ENCODE measurements at regions not wholly inside any gene's neighbourhood (a gene's known extent, or its start where the extent isn't known, plus 50 kb on each side); places are given as distances from the start of the nearest gene placed in this dataset.

DNA sequence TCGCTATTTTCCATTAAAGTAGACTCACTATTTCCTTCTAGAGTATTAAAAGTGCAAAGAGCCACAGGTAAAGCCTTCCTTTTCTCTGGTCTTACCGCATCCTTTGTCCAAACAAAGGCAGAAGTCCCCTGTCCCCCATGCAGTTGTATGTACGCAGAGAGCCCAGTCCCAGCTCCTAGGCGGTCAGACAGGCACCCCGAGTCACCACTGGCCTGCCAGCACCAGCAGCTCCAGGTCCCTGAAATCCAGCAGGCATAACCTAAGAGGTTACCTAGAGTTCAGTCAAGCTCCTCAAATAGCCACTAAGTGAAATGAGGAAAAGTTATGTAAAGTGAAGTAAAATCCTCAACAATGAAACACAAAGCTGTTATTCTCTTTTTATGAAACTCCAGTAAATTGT, 60.4 kb upstream of the TWIST2 start:
- DNase-seq (no peak), ATAC-seq (ENCODE audit: low read depth) (no peak)
- ChIA-PET CTCF (interaction anchor here (1.0 to 1.3 kb wide), 2 partner anchors 9 to 417 kb away, joined by 3 read pairs; no protein-coding TSS in a partner anchor), POLR2A (no interaction called here)
- intact Hi-C loops (cut with micrococcal nuclease) = loop anchor here (5.0 to 10.0 kb wide), 3 partner anchors 530 to 1355 kb away; partner anchors contain the start of genes OTOS and RAMP1
- H3K27ac Mint-ChIP-seq = no peak overlapping the region
- H3K9me3 Mint-ChIP-seq = no peaks in the 10 kb centered on the region
- no peaks in the 10 kb centered on the region for H3K4me1 Mint-ChIP-seq
- H3K36me3 Mint-ChIP-seq (ENCODE audit: low read depth) = no peaks in the 10 kb centered on the region
- TF ChIP-seq, protein P1, sequence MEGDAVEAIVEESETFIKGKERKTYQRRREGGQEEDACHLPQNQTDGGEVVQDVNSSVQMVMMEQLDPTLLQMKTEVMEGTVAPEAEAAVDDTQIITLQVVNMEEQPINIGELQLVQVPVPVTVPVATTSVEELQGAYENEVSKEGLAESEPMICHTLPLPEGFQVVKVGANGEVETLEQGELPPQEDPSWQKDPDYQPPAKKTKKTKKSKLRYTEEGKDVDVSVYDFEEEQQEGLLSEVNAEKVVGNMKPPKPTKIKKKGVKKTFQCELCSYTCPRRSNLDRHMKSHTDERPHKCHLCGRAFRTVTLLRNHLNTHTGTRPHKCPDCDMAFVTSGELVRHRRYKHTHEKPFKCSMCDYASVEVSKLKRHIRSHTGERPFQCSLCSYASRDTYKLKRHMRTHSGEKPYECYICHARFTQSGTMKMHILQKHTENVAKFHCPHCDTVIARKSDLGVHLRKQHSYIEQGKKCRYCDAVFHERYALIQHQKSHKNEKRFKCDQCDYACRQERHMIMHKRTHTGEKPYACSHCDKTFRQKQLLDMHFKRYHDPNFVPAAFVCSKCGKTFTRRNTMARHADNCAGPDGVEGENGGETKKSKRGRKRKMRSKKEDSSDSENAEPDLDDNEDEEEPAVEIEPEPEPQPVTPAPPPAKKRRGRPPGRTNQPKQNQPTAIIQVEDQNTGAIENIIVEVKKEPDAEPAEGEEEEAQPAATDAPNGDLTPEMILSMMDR (IDR thresholded peaks at IDR 0.05) = no peak
- peaks cover 2% of the 10 kb centered on the region for H3K27me3 Mint-ChIP-seq
- no peak overlapping the region for H3K4me3 Mint-ChIP-seq

DNA sequence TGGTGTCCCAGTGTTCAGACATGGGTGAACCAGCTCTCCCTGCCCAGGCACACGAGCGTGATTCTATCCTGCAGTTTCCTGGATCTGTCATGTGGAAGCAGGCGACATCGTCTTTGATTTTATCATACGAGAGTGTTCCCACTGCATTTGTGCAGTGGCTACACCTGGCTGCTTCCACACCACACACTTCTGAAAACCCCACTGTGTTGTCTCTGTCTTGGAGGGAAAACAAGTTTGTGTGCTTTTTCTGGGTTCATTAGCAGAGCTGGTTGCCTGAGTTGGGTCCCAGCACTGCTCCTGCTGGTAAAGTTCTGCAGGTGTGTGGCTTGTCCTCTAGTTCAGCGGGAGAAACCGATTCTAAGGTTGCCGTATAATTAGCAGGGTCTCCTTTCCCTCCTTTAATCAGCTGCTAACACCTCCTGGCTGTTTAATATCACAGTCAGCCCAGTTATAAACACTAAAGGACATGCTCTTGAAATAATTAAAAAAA, 58.5 kb upstream of the TWIST2 start:
- ChIA-PET CTCF (no interaction called here), POLR2A (no interaction called here)
- intact Hi-C loops (cut with micrococcal nuclease) = loop anchor here (5.0 to 10.0 kb wide), 3 partner anchors 532 to 1353 kb away; partner anchors contain the start of genes OTOS and RAMP1
- H3K36me3 Mint-ChIP-seq (ENCODE audit: low read depth) = no peaks in the 10 kb centered on the region
- no peaks in the 10 kb centered on the region for H3K9me3 Mint-ChIP-seq
- no peak for DNase-seq
- TF ChIP-seq, protein P1 (IDR thresholded peaks at IDR 0.05) = no peak
- H3K27ac Mint-ChIP-seq = no peak overlapping the region
- no peaks in the 10 kb centered on the region for H3K4me1 Mint-ChIP-seq
- no peak for ATAC-seq (ENCODE audit: low read depth)
- H3K27me3 Mint-ChIP-seq = peaks cover 2% of the 10 kb centered on the region
- no peak overlapping the region for H3K4me3 Mint-ChIP-seq

DNA sequence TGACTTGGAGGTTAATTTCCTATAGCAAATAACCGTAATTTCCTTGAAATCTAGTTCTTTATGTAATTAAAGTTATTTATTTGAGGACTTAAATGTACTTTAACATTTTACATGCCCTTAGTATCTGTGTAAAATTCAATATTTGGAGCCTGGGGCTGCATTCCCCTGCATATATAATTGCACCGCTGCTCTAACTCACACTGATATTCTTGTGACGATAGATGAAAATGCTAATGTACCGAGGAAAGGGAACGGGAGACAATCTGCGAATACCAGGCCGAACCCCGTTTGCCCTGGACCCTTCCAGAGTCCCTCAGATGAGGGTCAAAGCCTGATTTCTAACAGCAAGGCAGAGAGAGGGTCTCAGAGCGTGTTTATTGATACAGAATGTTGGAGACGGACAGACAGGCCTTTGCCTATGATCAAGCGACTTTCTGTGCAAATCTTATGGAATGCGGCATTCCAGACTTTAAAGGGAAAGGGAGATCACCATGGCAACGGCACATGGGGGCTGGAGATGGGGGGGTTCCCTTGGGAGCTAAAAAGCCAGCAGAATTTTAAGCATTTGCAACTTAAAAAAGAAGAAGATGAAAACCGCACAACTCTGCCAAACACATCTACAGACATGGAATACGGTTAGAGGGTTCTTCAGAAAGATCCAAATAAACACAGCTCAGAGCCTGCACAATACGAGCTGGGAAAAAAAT, 57.6 kb upstream of the TWIST2 start:
- Mint-ChIP-seq H3K36me3 (ENCODE audit: low read depth) (no peaks in the 10 kb centered on the region), H3K4me1 (no peaks in the 10 kb centered on the region), H3K4me3 (no peak overlapping the region), H3K27me3 (no peaks in the 10 kb centered on the region), H3K27ac (no peak overlapping the region), H3K9me3 (no peaks in the 10 kb centered on the region)
- TF ChIP-seq, protein P1 (IDR thresholded peaks at IDR 0.05) = no peak
- POLR2A ChIA-PET = no interaction called here
- ATAC-seq (ENCODE audit: low read depth) (no peak), DNase-seq (no peak)
- CTCF ChIA-PET = no interaction called here
- intact Hi-C loops (cut with micrococcal nuclease) = no loop called here

GRCh38 chr2:238790833-238791230, 57.1 kb upstream of the TWIST2 start:
- Mint-ChIP-seq H3K36me3 (ENCODE audit: low read depth) (no peaks in the 10 kb centered on the region), H3K9me3 (no peaks in the 10 kb centered on the region), H3K27ac (no peak overlapping the region), H3K4me3 (no peak overlapping the region), H3K4me1 (no peaks in the 10 kb centered on the region), H3K27me3 (no peaks in the 10 kb centered on the region)
- POLR2A ChIA-PET = no interaction called here
- DNase-seq (no peak), ATAC-seq (ENCODE audit: low read depth) (no peak)
- intact Hi-C loops (cut with micrococcal nuclease) = no loop called here
- TF ChIP-seq, protein P1 (IDR thresholded peaks at IDR 0.05) = no peak
- CTCF ChIA-PET = no interaction called here

GRCh38 chr2:238791354-238791753, 56.5 kb upstream of the TWIST2 start:
- ATAC-seq (ENCODE audit: low read depth) (no peak), DNase-seq (no peak)
- Mint-ChIP-seq H3K9me3 (no peaks in the 10 kb centered on the region), H3K36me3 (ENCODE audit: low read depth) (no peaks in the 10 kb centered on the region), H3K4me3 (no peak overlapping the region), H3K27me3 (no peaks in the 10 kb centered on the region), H3K4me1 (no peaks in the 10 kb centered on the region), H3K27ac (no peak overlapping the region)
- TF ChIP-seq, protein P1 (IDR thresholded peaks at IDR 0.05) = no peak
- POLR2A ChIA-PET = no interaction called here
- intact Hi-C loops (cut with micrococcal nuclease) = no loop called here
- CTCF ChIA-PET = no interaction called here
